ENCODE measurements at regions not wholly inside any gene's neighbourhood (a gene's known extent, or its start where the extent isn't known, plus 50 kb on each side); places are given as distances from the start of the nearest gene placed in this dataset.
"Not testable (repeated sequence)": the region's sequence is repeated elsewhere in the genome, so short reads cannot be mapped to it uniquely, and the experiment has no call there.

GRCh38 chr6:151671195-151671594 lies 136.3 kb upstream of the ESR1 start:
- DNase-seq (ENCODE audit: low read depth in 2 of 3, low spot score in 2 of 3), result no peak

DNA sequence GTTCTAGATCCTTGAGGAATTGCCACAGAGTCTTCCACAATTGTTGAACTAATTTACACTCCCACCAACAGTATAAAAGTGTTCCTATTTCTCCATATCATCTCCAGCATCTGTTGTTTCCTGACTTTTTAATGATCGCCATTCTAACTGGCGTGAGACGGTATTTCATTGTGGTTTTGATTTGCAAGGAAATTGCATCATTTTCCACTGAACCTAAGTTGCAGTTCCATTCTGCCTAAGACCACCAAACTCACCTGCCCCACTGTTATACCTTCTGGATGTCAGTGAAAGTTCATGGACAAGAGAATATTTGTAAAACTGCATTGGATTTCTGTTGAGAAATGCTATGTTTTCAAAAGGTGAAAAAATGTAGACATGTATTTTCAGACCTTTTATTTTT lies 132.9 kb upstream of the ESR1 start:
- DNase-seq (ENCODE audit: low read depth in 2 of 3, low spot score in 2 of 3), result no peak

DNA sequence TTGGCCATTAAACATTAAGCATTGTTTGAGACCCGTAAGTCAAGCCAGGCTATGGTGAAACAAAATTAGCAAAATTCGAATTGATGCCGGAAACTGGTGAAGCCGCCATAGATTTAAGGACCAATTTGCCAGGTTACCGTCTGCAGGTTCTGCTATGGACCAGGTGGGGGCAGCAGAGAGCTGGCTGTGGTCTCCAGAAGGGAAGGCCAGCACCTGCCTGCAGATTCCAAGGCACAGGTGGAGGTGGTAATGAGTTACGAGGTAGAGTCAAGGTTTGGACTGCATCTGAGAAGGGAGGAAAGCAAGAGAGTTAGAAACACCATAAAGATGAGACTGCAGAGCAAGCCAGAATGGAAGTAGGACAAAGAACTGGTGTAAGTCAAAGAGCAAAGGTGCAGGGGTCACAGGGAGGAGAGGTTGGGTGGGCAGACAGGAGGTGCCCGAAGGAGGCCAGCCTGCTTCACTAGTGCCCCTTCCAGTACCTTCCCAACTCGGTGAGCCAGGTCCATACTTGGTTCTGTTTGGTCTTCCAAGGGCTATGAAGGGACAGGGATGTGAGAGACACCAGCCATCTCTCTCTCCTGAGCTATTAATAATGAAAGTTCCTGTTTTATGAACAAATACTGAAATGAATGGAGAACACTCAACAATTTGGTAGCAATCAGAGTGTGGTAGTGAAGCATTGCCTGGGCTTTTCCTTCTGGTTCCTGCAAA lies 131.6 kb upstream of the ESR1 start:
- DNase-seq (ENCODE audit: low read depth in 2 of 3, low spot score in 2 of 3), result peak in 1 of 3 experiments; percentile 10

- no peak for DNase-seq (ENCODE audit: low read depth in 2 of 3, low spot score in 2 of 3)
These were observed 131.0 kb upstream of the ESR1 start for GRCh38 chr6:151676460-151676945.

DNA sequence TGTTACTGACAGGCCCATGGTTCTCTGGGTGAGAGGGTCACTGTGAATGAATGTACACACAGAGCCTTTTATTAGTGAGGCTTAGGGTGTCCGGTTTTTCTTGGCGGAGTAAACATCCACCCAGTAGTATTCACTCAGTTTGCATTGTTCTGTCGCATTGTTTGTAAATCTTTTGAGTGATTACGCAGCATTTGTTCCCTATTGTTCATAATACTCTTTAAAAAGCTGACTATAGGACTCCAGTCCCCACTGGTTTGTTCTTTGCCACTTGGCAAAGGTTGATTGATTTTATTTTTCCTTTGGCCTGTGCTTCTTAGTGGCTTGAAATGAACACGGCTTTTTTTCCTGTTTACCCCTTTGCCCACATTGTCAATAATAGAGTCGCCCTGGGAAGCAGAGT lies 130.1 kb upstream of the ESR1 start:
- DNase-seq (ENCODE audit: low read depth in 2 of 3, low spot score in 2 of 3), result no peak

DNA sequence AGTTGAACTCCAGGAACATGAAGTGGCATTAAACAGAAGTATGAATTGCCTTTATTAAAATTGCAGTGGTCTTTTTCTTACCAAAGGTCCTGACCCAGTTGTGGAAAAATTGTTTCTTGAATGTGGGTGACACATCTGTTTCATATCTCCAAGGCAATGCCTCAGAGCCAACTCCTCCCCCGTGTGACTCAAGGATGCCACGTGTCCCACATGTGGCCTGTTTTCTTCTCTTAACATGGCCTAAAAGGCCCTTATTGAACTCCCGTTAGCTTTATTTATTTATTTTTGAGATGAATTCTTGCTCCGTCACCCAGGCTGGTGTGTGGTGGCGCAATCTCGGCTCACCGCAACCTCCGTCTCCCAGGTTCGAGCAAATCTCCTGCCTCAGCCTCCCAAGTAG lies 128.4 kb upstream of the ESR1 start:
- DNase-seq (ENCODE audit: low read depth in 2 of 3, low spot score in 2 of 3), result no peak

DNA sequence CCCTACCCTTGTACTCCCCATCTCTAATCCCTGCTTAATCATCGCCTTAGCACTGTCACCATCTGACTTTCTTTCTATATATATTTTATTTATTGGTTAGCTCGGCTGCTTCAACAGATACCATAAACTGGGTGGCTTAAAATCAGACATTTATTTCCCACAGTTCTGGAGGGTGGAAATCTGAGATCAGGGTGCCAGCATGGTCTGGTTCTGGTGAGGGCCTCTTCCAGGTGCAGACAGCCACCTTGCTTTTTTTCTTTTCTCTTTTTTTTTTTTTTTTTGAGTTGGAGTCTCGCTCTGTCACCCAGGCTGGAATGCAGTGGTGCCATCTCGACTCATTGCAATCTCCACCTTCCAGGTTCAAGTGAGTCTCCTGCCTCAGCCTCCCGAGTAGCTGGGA lies 127.5 kb upstream of the ESR1 start:
- no peak for DNase-seq (ENCODE audit: low read depth in 2 of 3, low spot score in 2 of 3)

- no peak for DNase-seq (ENCODE audit: low read depth in 2 of 3, low spot score in 2 of 3)
These were observed 126.5 kb upstream of the ESR1 start for GRCh38 chr6:151680846-151681432.

DNA sequence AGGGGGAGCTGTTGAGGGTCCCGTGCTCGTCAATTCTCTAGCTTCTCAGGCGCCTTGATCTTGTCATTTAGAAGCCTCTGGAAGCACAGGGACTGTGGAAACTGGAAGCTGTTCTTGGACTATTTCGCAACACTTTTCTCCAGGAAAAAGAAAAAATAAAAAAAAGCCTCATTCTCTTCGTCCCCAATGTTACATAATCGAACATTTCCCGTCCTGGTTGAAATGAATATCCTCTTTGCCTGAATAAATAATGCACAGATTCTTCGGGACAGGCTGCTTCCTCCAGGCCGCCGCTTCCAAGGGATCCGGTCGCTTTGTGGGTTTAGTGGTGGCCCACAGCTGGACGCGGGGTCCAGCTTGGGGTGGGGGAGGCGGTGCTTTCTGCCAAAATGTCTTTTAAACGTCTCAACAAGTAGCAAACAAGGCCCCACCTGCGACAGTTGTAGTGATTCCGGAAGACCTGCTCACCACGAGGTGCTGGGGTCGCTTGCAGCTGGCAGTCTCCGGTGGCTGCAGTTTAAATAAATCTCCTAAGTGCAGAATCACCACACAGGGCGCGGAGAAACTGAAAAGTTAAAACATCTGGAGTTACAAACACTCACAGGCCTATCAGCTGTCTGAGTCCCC lies 125.9 kb upstream of the ESR1 start:
- DNase-seq (ENCODE audit: low read depth in 2 of 3, low spot score in 2 of 3), result no peak

DNA sequence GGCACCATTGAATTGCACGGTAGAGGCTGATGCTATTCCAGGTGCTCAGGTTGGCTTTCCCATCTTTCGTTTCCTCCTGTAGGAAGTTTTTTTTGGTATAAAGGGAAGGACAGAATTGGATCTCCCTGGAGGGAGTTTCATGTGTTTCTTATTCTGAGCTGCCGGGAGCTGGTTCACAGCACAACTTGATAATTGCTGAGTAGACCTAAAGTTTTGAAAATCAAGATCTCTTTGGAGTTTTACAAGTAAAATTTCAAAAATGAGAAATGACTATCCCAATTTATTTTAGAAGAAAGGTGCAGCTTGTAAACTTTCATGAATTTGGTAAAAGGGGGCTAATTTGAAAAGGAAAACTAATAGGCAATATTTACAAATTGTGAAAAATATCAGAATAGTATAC lies 125.2 kb upstream of the ESR1 start:
- no peak for DNase-seq (ENCODE audit: low read depth in 2 of 3, low spot score in 2 of 3)

DNA sequence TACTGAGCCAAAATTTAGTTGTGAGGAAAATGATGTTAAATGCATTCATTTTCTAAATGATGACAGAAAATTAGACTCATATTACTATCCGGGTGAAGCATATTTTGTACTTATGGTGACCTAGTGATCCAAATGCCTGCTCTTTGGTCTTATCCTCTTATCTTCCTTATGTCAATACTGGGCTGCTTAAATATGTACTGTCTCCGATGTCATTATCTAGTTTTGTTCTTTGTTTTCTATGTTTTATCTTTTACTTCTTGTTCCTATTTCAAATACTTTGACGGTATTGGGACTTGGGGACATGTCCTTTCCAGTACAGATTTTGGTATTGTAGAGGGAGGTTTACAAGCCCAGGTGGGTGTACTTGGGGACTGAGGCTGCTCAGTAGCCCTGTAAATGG lies 124.6 kb upstream of the ESR1 start:
- DNase-seq (ENCODE audit: low read depth in 2 of 3, low spot score in 2 of 3), result no peak

DNA sequence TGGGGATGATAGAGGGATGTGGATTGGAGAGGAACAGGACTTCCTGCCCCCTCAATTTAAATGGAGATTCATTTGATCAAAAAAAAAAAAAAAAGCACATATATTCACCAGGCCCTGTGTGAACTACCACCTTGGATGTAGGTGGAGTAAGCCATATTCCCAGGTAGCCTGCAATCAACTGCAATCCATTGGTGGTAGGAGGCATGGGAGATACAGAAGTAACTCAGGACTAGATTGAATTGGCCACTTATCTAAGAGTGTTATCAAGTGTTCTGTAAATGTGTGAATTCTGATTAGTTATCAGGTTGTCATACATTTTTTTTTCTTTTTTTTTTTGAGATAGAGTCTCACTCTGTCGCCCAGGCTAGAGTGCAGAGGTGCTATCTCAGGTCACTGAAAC lies 124.1 kb upstream of the ESR1 start:
- DNase-seq (ENCODE audit: low read depth in 2 of 3, low spot score in 2 of 3), result no peak

- DNase-seq (ENCODE audit: low read depth in 2 of 3, low spot score in 2 of 3), result no peak
These were observed 117.8 kb upstream of the ESR1 start for GRCh38 chr6:151689499-151690201.

DNA sequence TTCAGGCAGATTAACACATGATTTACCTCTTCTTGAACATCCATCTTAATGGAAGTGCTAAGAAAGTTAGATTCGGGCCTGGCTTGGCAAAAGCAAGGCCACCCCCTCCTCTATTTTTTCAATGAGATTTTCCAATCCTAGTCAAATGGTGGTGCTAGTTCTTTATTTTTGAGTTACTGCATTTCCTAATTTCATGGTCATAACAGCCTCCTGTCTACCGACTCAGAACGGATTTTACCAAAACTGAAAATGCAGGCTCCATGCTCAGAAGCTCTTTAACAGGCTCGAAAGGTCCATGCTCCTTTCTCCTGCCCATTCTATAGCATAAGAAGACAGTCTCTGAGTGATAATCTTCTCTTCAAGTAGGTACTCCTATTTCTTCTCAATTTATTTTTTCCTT lies 117.2 kb upstream of the ESR1 start:
- no peak for DNase-seq (ENCODE audit: low read depth in 2 of 3, low spot score in 2 of 3)

DNA sequence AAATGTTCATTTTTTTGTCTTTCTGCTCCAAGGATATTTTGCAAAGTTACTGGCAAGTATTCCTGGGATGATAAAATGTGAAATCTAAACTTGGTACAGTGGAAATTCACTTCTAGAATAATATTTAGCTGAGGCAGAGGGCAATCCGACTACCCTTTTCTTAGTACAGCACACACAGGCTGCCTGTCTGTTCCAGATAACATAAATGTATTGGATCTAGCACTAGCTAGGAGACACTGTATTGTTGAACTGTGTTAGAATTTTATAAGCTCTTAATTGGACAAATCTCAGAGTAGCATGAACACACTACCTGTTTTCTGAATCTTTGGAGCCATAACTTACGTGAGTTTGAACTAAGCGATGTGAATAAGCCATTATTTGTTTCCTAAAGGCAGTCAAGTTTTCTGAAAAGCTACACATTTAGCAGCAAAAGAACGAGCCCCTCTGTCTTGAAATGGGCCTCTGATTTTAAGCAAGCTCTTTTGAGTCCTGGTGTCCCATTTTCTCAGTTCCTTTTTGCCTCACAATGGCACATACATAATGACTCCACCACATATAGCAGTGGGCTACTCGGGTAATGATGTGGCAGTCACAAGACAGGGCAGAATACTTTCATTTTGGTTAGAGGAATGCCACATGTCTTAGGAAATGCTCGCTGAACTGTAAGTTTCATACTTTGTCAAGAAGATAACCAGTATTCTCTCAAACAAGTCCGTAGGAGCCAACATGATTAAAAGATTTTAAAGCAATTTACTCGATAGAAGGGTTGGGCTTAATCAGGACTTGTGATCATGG lies 116.5 kb upstream of the ESR1 start:
- DNase-seq (ENCODE audit: low read depth in 2 of 3, low spot score in 2 of 3), result no peak

DNA sequence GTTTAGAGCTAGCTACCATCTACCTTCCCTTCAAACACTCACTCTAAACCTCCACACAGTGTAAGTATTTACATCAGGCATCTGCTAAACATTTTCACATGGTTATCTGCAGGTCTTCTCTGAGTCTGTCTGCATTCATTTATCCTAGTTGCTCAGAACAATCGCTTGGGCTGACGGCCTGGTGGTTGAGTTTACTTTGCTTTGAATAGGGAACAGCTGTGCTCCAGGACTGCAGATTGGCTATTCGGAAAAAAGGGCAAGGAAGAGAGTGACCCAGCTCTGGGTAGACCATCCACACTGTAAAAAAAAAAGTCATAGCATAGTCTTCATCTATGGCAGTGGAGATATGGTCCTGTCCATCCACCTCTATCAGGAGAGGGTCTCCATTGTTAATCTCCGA lies 115.3 kb upstream of the ESR1 start:
- DNase-seq (ENCODE audit: low read depth in 2 of 3, low spot score in 2 of 3), result no peak

- no peak for DNase-seq (ENCODE audit: low read depth in 2 of 3, low spot score in 2 of 3)
These were observed 114.1 kb upstream of the ESR1 start for GRCh38 chr6:151693366-151693765.

GRCh38 chr6:151695156-151695555 lies 112.3 kb upstream of the ESR1 start:
- DNase-seq (ENCODE audit: low read depth in 2 of 3, low spot score in 2 of 3), result no peak

DNA sequence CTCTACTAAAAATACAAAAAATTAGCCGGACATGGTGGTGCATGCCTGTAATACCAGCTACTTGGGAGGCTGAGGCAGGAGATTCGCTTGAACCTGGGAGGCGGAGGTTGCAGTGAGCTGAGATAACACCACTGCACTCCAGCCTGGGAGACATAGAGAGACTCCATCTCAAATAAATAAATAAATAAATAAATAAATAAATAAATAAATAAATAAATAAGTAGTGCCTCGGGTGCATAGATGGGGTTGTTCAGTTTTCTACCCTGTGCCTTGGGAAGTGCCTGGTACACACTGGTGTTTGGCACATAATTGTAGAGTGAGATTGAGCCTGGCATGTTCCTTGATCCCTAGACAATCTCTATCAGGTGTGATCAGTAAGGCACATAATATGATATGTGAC lies 111.2 kb upstream of the ESR1 start:
- DNase-seq (ENCODE audit: low read depth in 2 of 3, low spot score in 2 of 3), result not testable (repeated sequence)

DNA sequence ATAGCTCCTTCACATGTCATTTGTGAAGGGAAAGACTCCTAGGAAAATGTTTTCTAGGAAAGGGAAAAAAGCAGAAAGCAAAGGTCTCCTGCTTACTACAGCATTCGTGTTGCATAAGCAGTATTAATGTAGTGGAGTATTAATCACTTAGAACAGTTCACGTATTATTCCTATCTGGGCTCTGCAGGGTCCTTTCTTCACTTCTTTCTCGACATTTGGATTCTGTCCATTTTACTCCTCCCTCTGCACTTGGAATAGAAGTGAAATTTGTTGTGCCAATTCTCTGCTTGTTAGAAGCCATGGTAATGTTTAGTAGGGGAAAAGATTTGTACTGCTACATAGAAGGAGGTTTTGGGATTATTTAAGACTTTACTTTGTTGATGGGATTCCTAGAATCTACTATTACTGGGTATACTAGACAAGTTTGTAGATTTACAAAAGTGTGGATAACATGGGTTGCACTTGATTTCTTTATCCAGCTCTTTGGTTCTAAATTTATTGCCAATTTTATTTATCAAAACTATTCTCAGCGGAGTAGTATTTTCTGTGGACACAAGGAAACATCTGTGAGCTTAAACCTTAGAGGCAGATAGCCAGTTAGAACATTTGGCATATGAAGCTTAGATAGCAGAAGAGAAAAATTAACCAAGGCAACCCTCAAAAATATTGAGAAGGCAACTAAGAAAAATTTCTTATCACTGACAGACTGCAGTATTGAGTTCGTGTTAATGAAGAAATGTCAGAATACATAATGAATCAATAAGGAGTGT lies 108.4 kb upstream of the ESR1 start:
- no peak for DNase-seq (ENCODE audit: low read depth in 2 of 3, low spot score in 2 of 3)

Data from activated CD8-positive, alpha-beta memory T cell treated with anti-CD3 and anti-CD28 coated beads for 48 hours (primary cell).